Fibroblast of skin of right quadriceps (primary cell): ENCODE measurements at regions not wholly inside any gene's neighbourhood (a gene's known extent, or its start where the extent isn't known, plus 50 kb on each side); places are given as distances from the start of the nearest gene placed in this dataset.

Experiments
- DNase-seq: peaks from one replicate; pipeline ENCODE4 v3.0.0-alpha.2; 2013

- no peak for DNase-seq
These were observed 52.2 kb upstream of the CD83 start for GRCh38 chr6:14065350-14065749.

GRCh38 chr6:14066782-14067406, 50.7 kb upstream of the CD83 start:
- peak; percentile 77 for DNase-seq

DNA sequence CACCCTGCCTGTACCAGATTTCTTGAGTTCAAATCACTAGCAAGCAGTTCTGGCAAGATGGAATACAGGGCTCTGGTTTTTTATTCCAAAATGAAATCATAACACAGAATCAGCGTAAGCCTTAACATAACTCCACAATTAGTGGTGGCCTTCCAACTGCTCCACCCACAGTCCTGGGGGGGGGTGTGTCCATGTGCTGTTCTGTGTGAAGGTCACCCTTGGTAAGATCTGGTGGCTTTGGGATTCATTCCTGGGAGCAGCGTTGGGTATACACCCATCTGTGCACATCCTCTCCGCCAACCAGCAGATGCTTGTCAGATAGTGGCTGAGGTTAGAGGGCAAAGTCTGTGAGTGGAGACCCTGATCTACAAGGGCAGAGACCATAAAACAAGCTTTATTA, 49.9 kb upstream of the CD83 start:
- no peak for DNase-seq
